A673 (cell line): ENCODE measurements at regions not wholly inside any gene's neighbourhood (a gene's known extent, or its start where the extent isn't known, plus 50 kb on each side); places are given as distances from the start of the nearest gene placed in this dataset.

Source experiments
- CTCF ChIP-seq: fragments of 300-800, 200-600 bp; sonication (generic); conservative IDR thresholded peaks from 2 replicates; pipeline ENCODE4 v1.5.1; 2017; ENCODE audit warnings: low read depth, mild to moderate bottlenecking, antibody characterized with exemption, low read length, moderate library complexity, mixed read lengths
- EZH2 ChIP-seq: fragments of 200-600 bp; sonication (generic); IDR thresholded peaks from 2 replicates; pipeline ENCODE4 v1.6.1; 2017; ENCODE audit warnings: borderline replicate concordance, low read depth, mild to moderate bottlenecking, mixed read lengths, antibody characterized with exemption, low read length; ENCODE audit not compliant: poor library complexity, severe bottlenecking

- TF ChIP-seq EZH2: no peak
- no peak for TF ChIP-seq CTCF
Observed at GRCh38 chr20:4327956-4328355, 78.9 kb upstream of the ADRA1D start.
